ENCODE measurements at regions not wholly inside any gene's neighbourhood (a gene's known extent, or its start where the extent isn't known, plus 50 kb on each side); places are given as distances from the start of the nearest gene placed in this dataset.

- TF ChIP-seq CTCF (IDR thresholded peaks at IDR 0.05) = no peak
- TF ChIP-seq ZNF121 (CRISPR knock-in tag; IDR thresholded peaks at IDR 0.05) = no peak
- no peak for TF ChIP-seq ELF4 (CRISPR knock-in tag; IDR thresholded peaks at IDR 0.05; ENCODE audit: low read depth)
- TF ChIP-seq, protein P1, sequence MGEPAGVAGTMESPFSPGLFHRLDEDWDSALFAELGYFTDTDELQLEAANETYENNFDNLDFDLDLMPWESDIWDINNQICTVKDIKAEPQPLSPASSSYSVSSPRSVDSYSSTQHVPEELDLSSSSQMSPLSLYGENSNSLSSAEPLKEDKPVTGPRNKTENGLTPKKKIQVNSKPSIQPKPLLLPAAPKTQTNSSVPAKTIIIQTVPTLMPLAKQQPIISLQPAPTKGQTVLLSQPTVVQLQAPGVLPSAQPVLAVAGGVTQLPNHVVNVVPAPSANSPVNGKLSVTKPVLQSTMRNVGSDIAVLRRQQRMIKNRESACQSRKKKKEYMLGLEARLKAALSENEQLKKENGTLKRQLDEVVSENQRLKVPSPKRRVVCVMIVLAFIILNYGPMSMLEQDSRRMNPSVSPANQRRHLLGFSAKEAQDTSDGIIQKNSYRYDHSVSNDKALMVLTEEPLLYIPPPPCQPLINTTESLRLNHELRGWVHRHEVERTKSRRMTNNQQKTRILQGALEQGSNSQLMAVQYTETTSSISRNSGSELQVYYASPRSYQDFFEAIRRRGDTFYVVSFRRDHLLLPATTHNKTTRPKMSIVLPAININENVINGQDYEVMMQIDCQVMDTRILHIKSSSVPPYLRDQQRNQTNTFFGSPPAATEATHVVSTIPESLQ (CRISPR knock-in tag; IDR thresholded peaks at IDR 0.05) = no peak
- TF ChIP-seq, protein P2, sequence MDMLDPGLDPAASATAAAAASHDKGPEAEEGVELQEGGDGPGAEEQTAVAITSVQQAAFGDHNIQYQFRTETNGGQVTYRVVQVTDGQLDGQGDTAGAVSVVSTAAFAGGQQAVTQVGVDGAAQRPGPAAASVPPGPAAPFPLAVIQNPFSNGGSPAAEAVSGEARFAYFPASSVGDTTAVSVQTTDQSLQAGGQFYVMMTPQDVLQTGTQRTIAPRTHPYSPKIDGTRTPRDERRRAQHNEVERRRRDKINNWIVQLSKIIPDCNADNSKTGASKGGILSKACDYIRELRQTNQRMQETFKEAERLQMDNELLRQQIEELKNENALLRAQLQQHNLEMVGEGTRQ (CRISPR knock-in tag; IDR thresholded peaks at IDR 0.05) = no peak
- TF ChIP-seq ZNF263 (CRISPR knock-in tag; IDR thresholded peaks at IDR 0.05; ENCODE audit: low read depth) = no peak
- TF ChIP-seq CBFB (CRISPR knock-in tag; IDR thresholded peaks at IDR 0.05; ENCODE audit: low read depth) = no peak
- no peak for TF ChIP-seq SP1 (CRISPR knock-in tag; conservative IDR thresholded peaks at IDR 0.05)
- TF ChIP-seq NR3C1 (CRISPR knock-in tag; conservative IDR thresholded peaks at IDR 0.05; ENCODE audit: low read depth) = no peak
- no peak for TF ChIP-seq NFYB (CRISPR knock-in tag; conservative IDR thresholded peaks at IDR 0.05; ENCODE audit: low read depth)
- TF ChIP-seq ERG (CRISPR knock-in tag; IDR thresholded peaks at IDR 0.05) = no peak
Measured at GRCh38 chr6:142501795-142502194, 200.0 kb downstream of the ADGRG6 start.

Data from WTC11 (cell line).